ENCODE measurements at regions not wholly inside any gene's neighbourhood (a gene's known extent, or its start where the extent isn't known, plus 50 kb on each side); places are given as distances from the start of the nearest gene placed in this dataset.

GRCh38 chr7:26101361-26102151 lies 50.4 kb upstream of the NFE2L3 start:
- DNase-seq, result peak in 2 of 6 experiments; percentile 18 to 20

- no peak for DNase-seq
Observed at GRCh38 chr7:26102176-26102575, 49.8 kb upstream of the NFE2L3 start.

All from stimulated activated naive CD4-positive, alpha-beta T cell (primary cell).